Peyer's patch (tissue), 4 donors: ENCODE measurements at regions not wholly inside any gene's neighbourhood (a gene's known extent, or its start where the extent isn't known, plus 50 kb on each side); places are given as distances from the start of the nearest gene placed in this dataset.

Experiments used
- DNase-seq, 3 donors: peaks; one replicate each; pipeline ENCODE4 v3.0.0-alpha.2; 2017 to 2019
- H3K27ac ChIP-seq, 4 donors: fragments of 200-600 bp; sonication (generic); one replicate each; pipeline ENCODE4 v1.5.1; 2016 to 2019
- H3K27me3 ChIP-seq, 2 donors: fragments of 200-600 bp; sonication (generic); one replicate each; pipeline ENCODE4 v1.5.1; 2019
- H3K36me3 ChIP-seq, 3 donors: fragments of 200-600 bp; sonication (generic); one replicate each; pipeline ENCODE4 v1.5.1; 2016 to 2019
- H3K4me1 ChIP-seq, 4 donors: fragments of 200-600 bp; sonication (generic); one replicate each; pipeline ENCODE4 v1.5.1; 2016 to 2019
- H3K4me3 ChIP-seq, 4 donors: fragments of 200-600 bp; sonication (generic); 1 replicate in 3 of 4; 2 replicates in 1 of 4; pipeline ENCODE4 v1.5.1; 2016 to 2019; ENCODE audit warnings: mild to moderate bottlenecking in 1 of 4
- H3K9me3 ChIP-seq, 4 donors: fragments of 200-600 bp; sonication (generic); one replicate each; pipeline ENCODE4 v1.5.1; 2016 to 2019; ENCODE audit warnings: mild to moderate bottlenecking in 1 of 4
- CTCF ChIP-seq, 6 experiments: fragments of 450-650 bp in 4 of 6; fragments of 200-600 bp in 2 of 6; sonication (generic) in 1 of 6; IDR thresholded peaks; one replicate each; pipeline ENCODE4 v1.5.1; 2017 to 2019; ENCODE audit warnings: antibody characterized with exemption in 6 of 6, mild to moderate bottlenecking in 3 of 6, moderate library complexity in 1 of 6
- POLR2A ChIP-seq, 2 donors: fragments of 450-650 bp; IDR thresholded peaks; one replicate each; pipeline ENCODE4 v1.5.1; 2017; ENCODE audit warnings: antibody characterized with exemption in 2 of 2, mild to moderate bottlenecking in 2 of 2, moderate library complexity in 2 of 2

GRCh38 chr20:40572251-40572650 is 116.8 kb downstream of the MAFB start:
- Histone ChIP-seq H3K9me3 (no peaks in the 10 kb centered on the region), H3K4me3 (no peak overlapping the region), H3K27ac (no peak overlapping the region), H3K36me3 (no peaks in the 10 kb centered on the region), H3K4me1 (no peaks in the 10 kb centered on the region), H3K27me3 (no peaks in the 10 kb centered on the region)
- TF ChIP-seq POLR2A (IDR thresholded peaks at IDR 0.05) (no peak), CTCF (IDR thresholded peaks at IDR 0.05) (no peak)
- DNase-seq: no peak

- Histone ChIP-seq H3K4me3 (no peak overlapping the region), H3K27ac (no peak overlapping the region)
Measured at GRCh38 chr20:40571639-40572038, 117.4 kb downstream of the MAFB start.

GRCh38 chr20:40568200-40568599 is 120.8 kb downstream of the MAFB start:
- H3K4me1 ChIP-seq: peaks cover 0 to 6% (median 1%) of the 10 kb centered on the region in 4 donors
- H3K27ac ChIP-seq: no peak overlapping the region
- H3K9me3 ChIP-seq: no peaks in the 10 kb centered on the region
- no peaks in the 10 kb centered on the region for H3K36me3 ChIP-seq
- TF ChIP-seq POLR2A (IDR thresholded peaks at IDR 0.05): no peak
- no peak for TF ChIP-seq CTCF (IDR thresholded peaks at IDR 0.05)
- no peak overlapping the region for H3K4me3 ChIP-seq
- no peaks in the 10 kb centered on the region for H3K27me3 ChIP-seq
- no peak for DNase-seq

More at GRCh38 chr20:40571639-40572038, 117.4 kb downstream of the MAFB start:
- no peaks in the 10 kb centered on the region for H3K27me3 ChIP-seq
- no peaks in the 10 kb centered on the region for H3K9me3 ChIP-seq
- no peak for DNase-seq
- H3K4me1 ChIP-seq: no peaks in the 10 kb centered on the region
- TF ChIP-seq CTCF (IDR thresholded peaks at IDR 0.05) (no peak), POLR2A (IDR thresholded peaks at IDR 0.05) (no peak)
- no peaks in the 10 kb centered on the region for H3K36me3 ChIP-seq

GRCh38 chr20:40565682-40566040 is 123.4 kb downstream of the MAFB start:
- H3K27me3 ChIP-seq: no peaks in the 10 kb centered on the region
- no peak overlapping the region for H3K27ac ChIP-seq
- no peaks in the 10 kb centered on the region for H3K36me3 ChIP-seq
- H3K4me1 ChIP-seq: peaks cover 0 to 12% (median 1%) of the 10 kb centered on the region in 4 donors
- TF ChIP-seq CTCF (IDR thresholded peaks at IDR 0.05) (no peak), POLR2A (IDR thresholded peaks at IDR 0.05) (no peak)
- H3K4me3 ChIP-seq: no peak overlapping the region
- DNase-seq: no peak
- no peaks in the 10 kb centered on the region for H3K9me3 ChIP-seq

GRCh38 chr20:40565001-40565681 is 123.9 kb downstream of the MAFB start:
- TF ChIP-seq CTCF (IDR thresholded peaks at IDR 0.05) (no peak), POLR2A (IDR thresholded peaks at IDR 0.05) (no peak)

More at GRCh38 chr20:40565001-40565681, 123.9 kb downstream of the MAFB start:
- Histone ChIP-seq H3K27me3 (no peaks in the 10 kb centered on the region), H3K9me3 (no peaks in the 10 kb centered on the region), H3K36me3 (no peaks in the 10 kb centered on the region), H3K4me3 (no peak overlapping the region), H3K4me1 (peaks cover 0 to 12% (median 1%) of the 10 kb centered on the region in 4 donors), H3K27ac (no peak overlapping the region)
- no peak for DNase-seq
